Activated CD4-positive, alpha-beta T cell treated with anti-CD3 and anti-CD28 coated beads for 1 hour (primary cell): ENCODE measurements at regions not wholly inside any gene's neighbourhood (a gene's known extent, or its start where the extent isn't known, plus 50 kb on each side); places are given as distances from the start of the nearest gene placed in this dataset.
"Not testable (repeated sequence)": the region's sequence is repeated elsewhere in the genome, so short reads cannot be mapped to it uniquely, and the experiment has no call there.

ENCODE experiments used
- DNase-seq: peaks from one replicate; pipeline ENCODE4 v3.0.0-alpha.2; 2020

GRCh38 chr9:34783951-34784487 is 74.1 kb upstream of the CCL21 start:
- DNase-seq = no peak

- DNase-seq = no peak
Measured at GRCh38 chr9:34782372-34782771, 72.4 kb upstream of the CCL21 start.

GRCh38 chr9:34777666-34778065 is 67.7 kb upstream of the CCL21 start:
- DNase-seq = no peak

GRCh38 chr9:34773955-34774354 is 64.0 kb upstream of the CCL21 start:
- DNase-seq = no peak

- DNase-seq = no peak
Measured at GRCh38 chr9:34773306-34773910, 63.5 kb upstream of the CCL21 start.

GRCh38 chr9:34771007-34771406 is 61.1 kb upstream of the CCL21 start:
- DNase-seq = no peak

- DNase-seq = not testable (repeated sequence)
Measured at GRCh38 chr9:34767087-34767486, 57.2 kb upstream of the CCL21 start.

GRCh38 chr9:34760196-34761040 is 50.5 kb upstream of the CCL21 start:
- DNase-seq = peak; percentile 14
